ENCODE measurements at regions not wholly inside any gene's neighbourhood (a gene's known extent, or its start where the extent isn't known, plus 50 kb on each side); places are given as distances from the start of the nearest gene placed in this dataset.

DNA sequence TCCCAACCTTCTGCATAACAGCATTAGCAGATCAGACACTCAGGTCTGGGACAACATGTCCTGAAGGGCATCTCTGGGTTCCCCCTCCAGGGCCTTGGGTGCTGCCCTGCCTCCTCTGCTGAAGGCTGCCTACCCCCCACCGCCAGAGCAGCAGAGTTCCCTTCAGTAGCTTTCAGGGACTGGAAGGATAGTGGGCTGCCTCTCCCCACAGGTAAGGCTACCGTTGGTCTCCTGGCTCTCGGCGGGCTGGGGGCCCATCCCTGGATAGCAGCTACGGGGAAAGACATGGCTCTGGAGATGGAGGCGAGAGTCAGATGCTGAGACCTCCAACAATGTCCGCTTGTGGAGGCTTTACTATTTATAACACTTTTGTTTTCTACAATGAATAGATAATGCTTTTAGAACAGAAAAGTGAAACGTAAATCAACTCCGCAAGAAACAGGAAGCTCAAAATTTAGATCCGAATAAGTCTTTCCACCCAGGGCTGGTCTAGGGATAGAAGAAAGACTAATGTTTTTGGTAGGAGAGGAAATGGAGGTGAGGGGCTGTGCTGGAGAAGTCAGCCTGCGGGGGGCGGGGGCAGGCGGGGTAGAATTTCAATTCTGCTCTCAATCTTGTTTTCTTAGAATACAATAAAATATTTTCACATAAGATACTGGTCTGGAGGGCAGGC, 58.4 kb downstream of the ARL4C start:
- no peak for DNase-seq

DNA sequence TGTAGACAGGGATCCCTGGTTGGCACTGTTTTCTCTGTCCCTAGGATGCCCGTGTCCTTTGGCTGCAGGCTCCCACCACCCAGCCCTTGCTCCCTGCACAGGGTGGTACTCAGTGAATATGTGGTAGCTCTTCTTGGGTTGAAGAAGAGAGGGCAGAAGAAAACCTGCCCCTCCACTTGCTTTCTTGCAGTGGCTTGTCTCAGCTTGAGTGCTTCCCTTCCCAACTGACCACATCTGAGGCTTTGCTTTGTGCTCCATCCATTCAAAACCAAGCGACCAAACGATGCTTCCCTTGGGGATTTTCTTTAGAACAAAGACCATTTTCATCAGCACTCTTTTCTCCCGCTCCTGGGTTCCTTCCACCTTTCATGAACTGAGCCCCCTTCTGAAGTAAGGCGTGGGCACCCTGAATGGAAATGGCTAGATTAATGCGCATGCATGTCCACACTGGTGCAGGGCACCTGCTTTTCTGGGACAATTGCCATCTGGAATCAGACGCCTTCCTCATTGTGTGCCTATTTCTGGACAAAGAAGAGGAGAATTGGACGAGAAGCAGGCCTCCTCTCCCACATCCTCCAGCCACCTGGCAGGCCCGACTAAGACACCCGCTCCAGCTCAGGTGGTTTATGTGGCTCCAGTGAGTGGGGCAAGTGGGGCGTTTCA, 59.1 kb downstream of the ARL4C start:
- no peak for DNase-seq

DNA sequence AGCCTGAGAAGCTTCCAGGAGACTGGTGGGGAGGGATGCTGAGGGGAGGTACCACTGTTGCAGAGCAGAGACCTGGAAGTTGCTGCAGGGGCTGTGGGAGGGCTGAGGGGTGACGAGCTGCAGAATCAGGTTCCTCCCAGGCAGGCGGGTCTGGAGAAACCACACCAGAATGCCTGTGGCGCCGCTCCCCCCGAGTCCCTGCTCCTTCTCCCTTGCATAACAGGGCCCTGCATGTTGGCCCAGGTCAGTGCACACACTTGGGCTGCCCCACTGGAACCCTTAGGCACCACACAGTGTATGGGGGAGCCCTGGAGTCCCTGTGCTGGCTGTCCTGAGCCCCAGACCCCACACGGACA, 60.4 kb downstream of the ARL4C start:
- no peak for DNase-seq

DNA sequence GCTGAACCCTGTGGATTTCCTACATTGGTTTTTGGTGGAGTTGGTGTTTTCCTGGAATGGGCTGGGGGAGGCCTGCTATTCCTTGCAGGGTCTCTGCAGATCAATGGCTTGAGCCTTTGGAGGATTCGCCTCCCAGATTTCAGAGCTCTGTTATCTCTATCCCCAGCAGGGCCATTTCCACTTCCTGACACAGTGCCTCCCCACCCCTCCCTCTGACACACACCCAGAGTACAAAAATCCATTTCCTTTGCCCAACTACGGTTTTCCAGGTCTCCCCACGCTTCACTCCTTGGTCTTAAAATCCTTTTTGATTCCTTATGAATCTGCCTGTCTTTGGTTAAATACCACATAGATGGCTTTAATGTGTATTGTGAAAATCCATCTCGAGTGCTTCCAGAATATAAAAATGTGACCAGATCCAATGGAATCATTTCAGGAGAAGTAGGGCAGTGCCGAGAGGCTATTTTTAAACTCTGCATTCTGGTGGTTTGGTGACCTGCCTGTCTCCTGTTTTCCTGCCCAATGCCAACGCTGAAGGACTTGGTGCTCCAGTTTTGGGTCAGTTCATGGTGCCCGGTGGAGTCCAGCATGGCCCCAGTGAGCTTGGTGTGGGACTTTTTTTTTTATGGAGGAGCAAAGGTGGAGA, 60.9 kb downstream of the ARL4C start:
- DNase-seq: no peak

DNA sequence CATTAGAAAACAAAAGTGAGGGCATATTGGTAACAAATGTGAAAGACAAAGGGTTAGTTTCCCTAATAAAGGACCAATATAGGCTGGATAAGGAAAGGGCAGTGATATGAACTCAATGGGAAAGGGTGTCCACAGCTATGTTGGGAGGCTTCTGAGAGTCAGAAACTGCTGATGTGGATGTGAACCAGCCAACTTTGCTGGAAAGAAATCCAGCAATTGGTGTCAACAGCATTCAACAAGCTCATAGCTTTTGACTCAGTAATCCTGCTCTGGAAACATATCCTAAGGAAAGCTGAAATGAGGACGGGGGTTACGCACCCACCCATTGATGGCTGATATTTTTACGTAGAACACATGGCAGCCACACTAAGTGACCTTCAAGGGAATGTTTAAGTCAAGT, 63.7 kb downstream of the ARL4C start:
- DNase-seq: no peak

DNA sequence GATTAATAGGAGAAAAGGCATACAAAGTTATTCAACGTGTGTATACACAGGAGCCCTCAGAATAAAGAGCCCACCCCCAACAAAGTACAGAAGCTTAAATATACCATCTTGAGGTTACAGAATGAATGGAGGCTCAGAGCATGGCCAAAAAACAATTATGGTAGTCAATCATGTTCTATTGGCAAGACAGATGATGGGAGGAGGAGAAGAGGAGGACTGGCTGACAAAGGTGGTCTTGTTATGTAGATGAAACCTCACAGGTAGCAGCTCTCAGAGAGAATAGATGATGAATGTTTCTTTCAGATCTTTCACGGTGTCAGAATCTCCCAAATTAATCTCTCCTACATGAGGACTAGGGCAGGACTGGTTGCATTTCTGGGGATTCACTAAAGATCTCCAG, 66.0 kb downstream of the ARL4C start:
- DNase-seq: no peak

DNA sequence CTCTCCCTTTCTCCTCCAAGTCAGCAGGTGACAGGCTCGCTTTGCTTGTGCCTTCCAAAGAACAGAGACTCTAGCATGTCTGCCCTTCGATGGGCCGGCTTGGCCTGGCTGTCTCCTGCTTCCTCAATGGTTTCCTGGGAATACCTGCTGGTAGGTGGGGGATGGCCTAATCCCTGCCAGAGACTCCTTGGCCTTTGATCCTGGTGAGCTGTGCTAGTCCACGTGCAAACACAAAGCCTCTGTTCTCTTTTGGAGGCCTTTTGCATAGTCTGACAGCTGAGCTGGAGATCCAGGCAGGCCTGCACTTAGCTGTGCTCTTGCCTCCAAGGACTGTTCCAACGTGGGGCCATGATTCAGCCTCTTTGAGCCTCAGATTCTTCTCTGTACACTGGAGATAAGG, 67.6 kb downstream of the ARL4C start:
- DNase-seq: no peak

DNA sequence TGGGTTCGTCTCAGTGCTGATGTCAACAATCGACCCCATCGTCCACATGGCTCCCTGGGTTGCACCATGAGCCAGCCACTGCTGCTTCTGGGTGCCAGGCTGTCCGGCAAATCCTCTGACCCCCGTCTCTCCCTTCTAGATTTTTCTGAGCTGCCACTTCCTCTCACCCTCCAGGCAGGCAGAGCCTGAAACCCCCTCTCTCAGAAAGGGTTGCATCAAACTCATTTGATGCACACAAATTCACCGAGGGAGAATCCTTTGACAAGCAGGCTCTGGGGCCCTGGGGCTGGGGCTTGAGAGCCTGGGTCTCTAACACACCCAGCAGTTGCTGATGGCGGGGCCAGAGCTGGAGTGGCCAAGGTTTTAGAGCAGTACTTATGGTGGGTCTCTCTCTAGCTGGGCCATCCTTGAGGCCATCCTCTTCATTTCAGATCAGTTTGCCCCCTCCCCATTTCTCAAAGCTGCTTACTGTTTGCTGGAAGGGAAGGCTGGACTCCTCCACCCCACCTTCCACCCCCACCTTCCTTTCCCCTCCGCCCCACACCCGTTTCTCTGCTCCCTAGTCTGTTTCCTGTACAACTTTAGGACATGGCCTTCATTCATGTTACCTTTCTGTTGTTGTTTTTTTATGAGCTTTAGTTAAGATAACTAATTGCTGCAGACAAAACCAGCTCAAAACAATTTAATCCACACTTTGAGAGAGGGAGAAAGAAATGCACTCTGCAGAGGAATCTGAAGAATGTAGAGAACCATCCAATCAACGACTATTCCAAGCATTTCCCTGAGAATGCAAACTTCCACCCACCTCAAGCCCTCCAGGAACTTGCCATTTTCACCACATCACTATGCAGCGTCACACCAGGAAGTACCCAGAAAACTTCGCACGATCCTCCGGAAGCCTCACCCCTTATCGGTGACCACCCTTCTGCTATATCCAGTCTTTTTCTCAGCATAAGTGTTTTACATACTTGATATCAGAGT, 69.5 kb downstream of the ARL4C start:
- DNase-seq: no peak

DNA sequence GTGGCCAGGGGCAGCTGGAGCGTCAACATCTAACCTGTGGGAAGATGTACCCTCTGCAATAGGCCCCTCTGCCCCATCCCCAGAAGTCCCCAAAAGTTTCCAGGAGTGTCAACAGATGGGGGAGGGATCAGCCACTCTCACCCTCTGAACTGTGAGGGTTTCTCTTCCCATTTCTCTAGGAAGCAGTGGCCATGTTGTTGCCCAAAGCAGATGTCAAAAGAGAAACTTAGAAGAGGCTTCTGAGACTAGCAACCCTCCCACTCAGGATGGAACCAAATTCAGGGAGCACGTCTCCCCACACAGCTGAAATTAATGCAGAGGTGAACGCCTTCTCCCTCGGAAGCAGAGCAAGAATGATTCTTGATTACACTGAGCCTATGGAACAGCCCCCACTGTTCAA, 70.3 kb downstream of the ARL4C start:
- no peak for DNase-seq

DNA sequence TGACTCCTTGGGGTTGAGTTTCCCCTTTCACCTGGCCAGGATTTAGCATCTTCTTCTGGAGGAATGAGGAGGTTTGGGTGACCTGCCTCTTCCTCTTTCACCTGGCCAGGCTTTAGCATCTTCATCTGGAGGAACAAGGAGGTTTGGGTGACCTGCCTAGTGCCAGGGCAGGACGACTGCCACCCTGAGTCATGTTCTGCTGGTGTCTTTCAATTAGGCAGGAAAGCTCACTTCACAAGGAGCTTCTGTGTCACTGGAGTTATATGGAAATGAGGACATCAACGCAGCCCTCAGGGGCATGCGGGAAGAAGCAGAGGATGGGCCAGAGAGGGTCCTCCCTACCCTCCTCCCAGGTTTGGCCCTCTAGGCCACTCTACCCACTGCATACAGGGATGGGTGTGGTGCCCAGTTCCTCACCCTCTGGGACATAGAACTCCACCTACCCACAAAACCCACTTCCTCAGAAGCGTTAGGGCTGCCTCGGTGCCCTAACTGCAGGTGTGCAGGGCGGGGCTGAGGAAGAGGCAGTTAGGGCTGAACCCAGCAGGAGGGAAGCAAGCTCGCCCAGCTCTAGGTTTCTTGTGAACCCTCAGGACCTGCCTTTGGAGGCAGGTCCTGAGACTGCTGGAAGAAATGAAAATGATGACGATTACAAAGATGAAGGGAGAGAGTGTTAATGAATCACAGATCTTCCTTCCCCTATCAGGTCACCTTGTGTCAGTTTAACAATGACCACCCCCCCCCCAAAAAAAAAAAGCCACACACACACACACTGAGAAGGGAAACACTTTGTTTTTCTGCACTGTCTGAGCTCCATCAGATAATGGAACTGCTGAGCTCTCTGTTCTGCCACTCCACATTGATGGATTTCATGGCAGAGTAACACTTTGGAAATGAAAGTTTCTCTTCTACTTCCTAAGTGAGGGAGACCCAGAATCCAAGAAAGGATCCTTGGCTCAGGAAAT, 71.0 kb downstream of the ARL4C start:
- DNase-seq: no peak

DNA sequence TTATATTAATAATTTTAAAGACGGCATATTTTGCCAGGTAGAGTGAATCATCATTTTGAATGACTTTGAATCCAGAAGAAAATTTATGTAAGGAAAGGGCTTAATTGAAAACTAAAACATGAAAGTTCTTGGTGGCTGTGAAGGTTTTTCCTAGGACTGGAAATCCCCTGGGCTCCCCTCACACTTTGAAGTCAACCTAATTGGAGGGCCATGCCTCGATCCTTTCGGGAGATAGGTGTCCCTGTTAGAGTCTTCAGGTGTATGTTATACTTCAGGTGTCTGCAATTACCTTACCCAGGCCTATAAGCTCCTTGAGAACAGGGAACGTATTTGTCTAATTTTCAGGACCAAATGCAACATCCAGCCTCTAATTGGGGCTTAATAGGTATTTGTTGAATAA, 73.0 kb downstream of the ARL4C start:
- no peak for DNase-seq

DNA sequence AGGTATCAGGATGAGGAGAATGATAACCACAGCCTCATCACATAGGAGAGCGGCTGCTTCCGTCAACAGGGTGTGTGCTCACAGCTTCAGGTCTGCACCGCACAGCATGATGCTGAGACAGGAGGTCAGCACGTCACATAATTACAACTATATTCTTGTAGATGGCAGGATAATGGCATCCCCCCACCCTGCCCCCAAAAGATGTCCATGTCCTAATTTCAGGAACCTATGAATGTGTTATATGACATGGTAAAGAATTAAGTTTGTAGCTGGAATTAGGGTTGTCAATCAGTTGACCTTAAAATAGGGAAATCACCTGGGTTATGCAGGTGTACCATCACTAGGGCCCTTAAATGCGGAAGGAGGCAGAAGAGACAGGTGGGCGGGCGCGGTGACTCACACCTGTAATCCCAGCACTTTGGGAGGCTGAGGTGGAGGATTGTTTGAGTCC, 73.9 kb downstream of the ARL4C start:
- no peak for DNase-seq

DNA sequence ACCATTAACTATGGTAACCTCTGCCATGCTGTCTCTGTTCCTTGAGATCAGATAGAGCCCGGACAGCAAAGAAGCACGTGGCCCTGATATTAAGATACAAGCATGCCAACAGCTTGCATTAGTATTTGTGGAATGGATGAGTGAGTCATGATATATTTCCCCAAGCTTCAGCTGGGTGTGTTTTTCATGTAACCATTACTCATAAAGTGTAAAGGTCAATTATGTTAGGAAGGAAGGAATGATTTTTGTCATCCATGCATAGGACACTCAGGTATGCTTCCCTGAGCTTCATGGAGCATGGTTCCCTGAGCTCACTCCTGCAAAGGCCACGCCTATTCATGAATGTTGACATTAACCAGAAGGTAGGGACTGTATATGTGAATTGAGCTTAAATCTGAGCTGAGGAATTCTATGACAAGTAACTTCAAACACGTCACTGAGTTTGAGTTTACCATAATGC, 74.6 kb downstream of the ARL4C start:
- no peak for DNase-seq

DNA sequence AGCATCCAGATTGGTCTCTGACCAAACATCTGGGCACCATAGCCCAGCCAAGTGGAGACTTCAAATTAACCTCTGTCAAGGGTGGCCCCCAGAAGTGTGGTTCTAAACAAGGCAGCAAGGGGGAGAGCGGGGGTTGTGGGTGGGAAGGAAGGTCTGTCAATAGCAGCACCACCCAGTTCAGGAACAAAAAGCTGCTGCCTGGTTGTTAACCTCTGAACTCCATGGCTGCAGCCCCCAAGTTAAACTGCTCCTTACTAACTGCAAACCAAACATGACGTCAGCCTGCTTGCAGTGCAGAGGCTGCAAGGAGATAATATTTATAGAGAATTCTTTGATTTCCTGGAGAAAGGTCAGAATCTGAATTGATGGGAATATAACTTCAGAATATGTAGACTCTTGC, 76.5 kb downstream of the ARL4C start:
- no peak for DNase-seq

DNA sequence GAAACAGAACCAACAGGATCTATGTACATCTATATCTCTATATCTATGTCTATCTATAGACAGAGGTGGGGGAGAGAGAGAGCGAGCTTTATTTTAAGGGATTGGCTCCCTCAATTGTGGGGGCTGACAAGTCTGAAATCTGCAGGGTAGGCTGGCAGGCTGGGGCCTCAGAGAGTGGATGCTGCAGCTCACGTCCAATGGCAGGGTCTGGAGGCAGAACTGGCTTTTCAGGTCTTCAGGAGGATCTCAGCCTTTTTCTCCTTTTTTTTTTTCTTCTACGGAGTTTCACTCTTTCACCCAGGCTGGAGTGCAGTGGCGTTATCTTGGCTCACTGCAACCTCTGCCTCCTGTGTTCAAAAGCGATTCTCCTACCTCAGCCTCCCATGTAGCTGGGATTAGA, 77.2 kb downstream of the ARL4C start:
- no peak for DNase-seq

DNA sequence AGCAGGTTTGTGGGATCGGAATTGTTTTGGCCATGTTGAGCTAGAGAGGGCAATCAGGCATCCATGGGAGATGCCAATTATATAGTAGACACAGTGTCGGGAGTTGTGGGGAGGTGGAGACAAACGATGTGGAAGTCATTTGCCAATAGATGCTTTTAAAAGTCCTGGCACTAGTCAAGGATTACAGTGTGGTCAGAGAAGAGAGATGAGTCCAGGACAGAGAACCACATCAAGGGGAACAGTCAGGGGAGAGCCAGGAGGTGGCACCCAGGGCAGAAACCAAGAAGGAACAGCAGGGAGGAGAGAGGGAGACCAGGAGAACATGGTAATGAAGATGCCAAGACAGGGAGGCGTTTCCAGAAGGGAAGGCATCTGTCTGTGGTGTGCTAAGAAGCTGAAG, 81.2 kb downstream of the ARL4C start:
- no peak for DNase-seq

DNA sequence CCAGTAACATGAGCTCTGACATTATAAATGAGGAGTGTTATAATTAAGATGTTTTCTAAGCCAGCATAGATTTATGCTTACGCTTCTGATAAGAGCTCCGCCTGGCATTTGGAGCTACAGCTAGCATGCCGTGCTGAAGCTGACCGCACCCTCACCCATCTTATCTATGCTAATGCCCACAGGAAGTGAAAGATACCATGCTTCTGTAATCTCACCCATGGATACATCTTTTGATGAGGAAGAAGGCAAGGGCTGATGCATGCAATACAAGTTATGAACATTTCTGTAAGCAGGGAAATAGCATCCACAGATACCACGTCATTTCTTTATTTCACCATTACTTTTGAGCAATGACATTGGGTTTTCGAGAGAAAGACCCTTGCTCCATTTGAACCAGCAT, 82.3 kb downstream of the ARL4C start:
- no peak for DNase-seq

DNA sequence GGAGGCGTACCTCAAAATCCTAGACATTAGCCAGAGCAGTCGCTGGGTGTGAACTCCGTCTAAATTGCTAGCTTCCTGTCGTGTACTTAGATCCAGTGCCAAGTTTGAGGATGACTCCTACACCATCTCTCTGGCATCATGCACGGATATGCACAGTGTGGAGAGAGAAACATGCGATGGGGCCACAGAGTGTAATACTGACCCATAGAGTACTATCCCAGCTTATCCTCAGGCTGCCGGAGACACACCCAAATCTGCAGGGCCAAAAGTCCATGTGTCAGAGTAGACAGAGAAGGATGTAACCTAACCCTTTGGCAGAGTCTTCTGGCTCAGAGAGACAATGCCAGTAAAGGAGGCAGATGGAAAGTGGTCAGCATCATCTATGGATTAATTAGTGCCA, 84.2 kb downstream of the ARL4C start:
- DNase-seq: no peak

DNA sequence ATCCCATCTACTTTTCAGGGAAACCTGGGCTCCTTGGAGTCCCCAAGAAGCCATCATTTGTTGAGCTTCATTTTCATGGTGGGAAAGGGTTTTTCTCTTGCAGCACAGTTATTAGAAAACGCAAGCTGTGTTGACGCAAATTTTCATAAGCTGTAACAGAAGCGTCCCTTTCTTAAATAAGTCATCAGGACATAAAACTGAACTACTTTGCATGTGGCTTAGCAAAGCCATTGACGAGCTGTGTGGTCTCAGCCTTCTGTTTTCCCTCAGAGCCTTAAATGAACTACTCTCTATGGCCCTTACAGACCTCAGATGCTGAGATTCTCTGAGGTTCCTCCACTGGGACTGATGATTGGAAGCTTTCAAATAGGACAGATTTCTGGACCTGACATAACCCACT, 85.1 kb downstream of the ARL4C start:
- DNase-seq: no peak

DNA sequence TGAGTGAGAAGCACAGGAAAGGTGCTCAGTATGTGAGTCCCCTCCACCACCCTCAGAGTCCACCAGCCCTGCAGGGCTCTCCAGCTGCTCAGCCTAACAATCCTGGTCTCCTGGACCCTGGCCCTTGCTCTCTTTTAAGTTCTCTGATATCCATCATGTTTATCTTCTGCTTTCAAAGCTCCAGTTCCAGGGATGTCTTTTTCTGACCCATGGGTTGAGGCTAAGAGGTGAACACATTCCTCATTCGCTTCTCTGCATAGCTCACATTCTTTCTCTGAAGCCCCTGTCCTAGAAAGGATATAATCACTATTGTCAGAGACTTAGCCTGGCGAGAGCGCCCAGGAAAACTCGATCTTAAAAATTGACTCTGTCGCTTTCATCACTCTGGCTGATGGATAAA, 86.4 kb downstream of the ARL4C start:
- no peak for DNase-seq

DNA sequence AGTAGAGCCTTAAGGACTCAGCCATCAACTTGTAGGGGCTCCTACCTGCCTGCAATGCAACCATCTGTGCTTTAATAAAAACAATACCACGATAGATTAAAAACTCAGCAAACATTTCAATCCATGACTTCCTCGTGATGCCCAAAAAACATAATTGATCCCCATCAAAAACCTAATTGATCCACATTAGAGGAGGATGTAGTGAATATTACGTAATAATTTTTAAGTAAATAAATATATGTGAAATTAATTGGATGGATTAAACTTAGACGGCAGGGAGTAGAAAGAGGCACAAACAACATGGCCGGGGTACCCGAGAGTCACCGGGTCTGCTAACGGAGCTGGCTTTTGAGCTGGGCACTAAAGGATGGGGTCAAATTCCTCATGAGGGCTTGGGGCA, 87.3 kb downstream of the ARL4C start:
- DNase-seq: no peak

DNA sequence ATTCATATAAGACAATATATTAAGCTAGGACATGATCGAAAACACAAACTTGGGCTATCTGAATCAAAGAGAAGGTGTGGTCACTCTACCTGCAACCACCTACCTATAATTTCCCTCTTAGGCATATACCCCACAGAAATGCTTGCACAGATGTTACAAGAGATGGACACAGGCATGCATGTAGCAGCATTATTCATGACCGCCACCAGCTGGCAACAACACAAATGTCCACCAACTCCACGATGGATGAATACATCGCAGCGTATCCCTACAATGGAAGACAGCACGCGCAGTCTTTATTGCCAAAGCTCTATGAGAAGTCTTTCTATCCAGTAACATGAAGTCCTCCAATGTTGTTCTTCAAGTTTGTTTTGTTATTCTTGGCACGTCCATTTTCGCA, 90.8 kb downstream of the ARL4C start:
- DNase-seq: no peak

Data from bone marrow (tissue), 2 donors.